Lower lobe of right lung (tissue), 2 donors: ENCODE measurements at regions not wholly inside any gene's neighbourhood (a gene's known extent, or its start where the extent isn't known, plus 50 kb on each side); places are given as distances from the start of the nearest gene placed in this dataset.

ENCODE experiments used
- ATAC-seq, 2 donors: fragments of 200-7000 bp; cut with Tn5 transposase; one replicate each; pipeline ENCODE4 v1.9.1; 2020 to 2022; ENCODE audit warnings: mild to moderate bottlenecking in 2 of 2, moderate library complexity in 2 of 2
- DNase-seq: peaks from one replicate; pipeline ENCODE4 v3.0.0-alpha.2; 2020
- H3K27ac ChIP-seq: fragments of 200-600 bp; one replicate; pipeline ENCODE4 v1.8.0; 2022
- H3K27me3 ChIP-seq: fragments of 200-600 bp; one replicate; pipeline ENCODE4 v1.8.0; 2022; ENCODE audit warnings: low read depth
- H3K36me3 ChIP-seq: fragments of 200-600 bp; one replicate; pipeline ENCODE4 v1.8.0; 2022; ENCODE audit warnings: mild to moderate bottlenecking
- H3K4me1 ChIP-seq: fragments of 200-600 bp; one replicate; pipeline ENCODE4 v1.8.0; 2022
- H3K4me3 ChIP-seq: fragments of 200-600 bp; one replicate; pipeline ENCODE4 v1.8.0; 2022; ENCODE audit warnings: mild to moderate bottlenecking
- H3K9me3 ChIP-seq: fragments of 200-600 bp; one replicate; pipeline ENCODE4 v1.8.0; 2022
- intact Hi-C: fragments of 100-400 bp; cut with DNase I; formaldehyde crosslinking; loops from one replicate; pipeline ENCODE4 v1.11.0; 2022
- TF ChIP-seq, protein P1 (sequence below): fragments of 200-600 bp; IDR thresholded peaks from one replicate; pipeline ENCODE4 v1.8.0; 2022; ENCODE audit warnings: antibody characterized with exemption, mild to moderate bottlenecking
- donor health status: DM: no; HTN: yes; CAD: no; lungs with severe emphysema.

GRCh38 chr13:57045826-57046546, 94.7 kb upstream of the PRR20A start:
- ATAC-seq (no peak), DNase-seq (no peak)
- Histone ChIP-seq H3K36me3 (no peaks in the 10 kb centered on the region), H3K27ac (no peak overlapping the region), H3K4me1 (no peaks in the 10 kb centered on the region), H3K27me3 (no peaks in the 10 kb centered on the region), H3K4me3 (no peak overlapping the region), H3K9me3 (peaks cover 10% of the 10 kb centered on the region)
- TF ChIP-seq, protein P1, sequence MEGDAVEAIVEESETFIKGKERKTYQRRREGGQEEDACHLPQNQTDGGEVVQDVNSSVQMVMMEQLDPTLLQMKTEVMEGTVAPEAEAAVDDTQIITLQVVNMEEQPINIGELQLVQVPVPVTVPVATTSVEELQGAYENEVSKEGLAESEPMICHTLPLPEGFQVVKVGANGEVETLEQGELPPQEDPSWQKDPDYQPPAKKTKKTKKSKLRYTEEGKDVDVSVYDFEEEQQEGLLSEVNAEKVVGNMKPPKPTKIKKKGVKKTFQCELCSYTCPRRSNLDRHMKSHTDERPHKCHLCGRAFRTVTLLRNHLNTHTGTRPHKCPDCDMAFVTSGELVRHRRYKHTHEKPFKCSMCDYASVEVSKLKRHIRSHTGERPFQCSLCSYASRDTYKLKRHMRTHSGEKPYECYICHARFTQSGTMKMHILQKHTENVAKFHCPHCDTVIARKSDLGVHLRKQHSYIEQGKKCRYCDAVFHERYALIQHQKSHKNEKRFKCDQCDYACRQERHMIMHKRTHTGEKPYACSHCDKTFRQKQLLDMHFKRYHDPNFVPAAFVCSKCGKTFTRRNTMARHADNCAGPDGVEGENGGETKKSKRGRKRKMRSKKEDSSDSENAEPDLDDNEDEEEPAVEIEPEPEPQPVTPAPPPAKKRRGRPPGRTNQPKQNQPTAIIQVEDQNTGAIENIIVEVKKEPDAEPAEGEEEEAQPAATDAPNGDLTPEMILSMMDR, result no peak
- intact Hi-C loops, result no loop called here

GRCh38 chr13:57056601-57057180, 84.0 kb upstream of the PRR20A start:
- H3K4me1 ChIP-seq, result no peaks in the 10 kb centered on the region
- no peaks in the 10 kb centered on the region for H3K27me3 ChIP-seq
- H3K36me3 ChIP-seq, result no peaks in the 10 kb centered on the region
- TF ChIP-seq, protein P1, result no peak
- no peaks in the 10 kb centered on the region for H3K9me3 ChIP-seq
- no peak for DNase-seq
- no peak overlapping the region for H3K4me3 ChIP-seq
- H3K27ac ChIP-seq, result no peak overlapping the region
- ATAC-seq, result no peak
- intact Hi-C loops, result no loop called here

DNA sequence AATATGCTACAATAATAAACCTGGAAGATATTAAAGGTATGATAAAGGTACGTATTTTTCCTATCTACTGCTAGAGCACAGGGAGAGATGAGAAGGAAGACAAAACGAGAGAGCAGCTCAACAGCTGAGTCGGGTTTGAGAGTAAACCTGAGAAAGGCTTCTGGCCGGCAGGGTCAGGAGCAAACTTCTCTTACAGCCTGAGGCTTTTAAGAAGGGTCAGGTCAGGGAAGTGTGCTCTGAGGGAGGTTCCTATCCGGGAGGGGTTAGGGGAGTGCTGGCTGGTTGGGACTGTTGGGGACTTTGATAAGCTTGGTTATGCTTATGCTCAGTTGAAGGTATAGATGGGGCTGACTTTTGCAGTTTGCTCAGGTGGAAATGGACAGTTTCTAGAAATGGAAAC, 77.7 kb upstream of the PRR20A start:
- intact Hi-C loops, result no loop called here
- Histone ChIP-seq H3K27ac (no peak overlapping the region), H3K9me3 (no peaks in the 10 kb centered on the region), H3K4me1 (no peaks in the 10 kb centered on the region), H3K36me3 (no peaks in the 10 kb centered on the region), H3K4me3 (no peak overlapping the region), H3K27me3 (no peaks in the 10 kb centered on the region)
- no peak for DNase-seq
- no peak for ATAC-seq
- TF ChIP-seq, protein P1, result no peak

- no peaks in the 10 kb centered on the region for H3K9me3 ChIP-seq
- no peaks in the 10 kb centered on the region for H3K4me1 ChIP-seq
- ATAC-seq, result no peak
- no peaks in the 10 kb centered on the region for H3K36me3 ChIP-seq
- TF ChIP-seq, protein P1, result no peak
- H3K27ac ChIP-seq, result no peak overlapping the region
- H3K4me3 ChIP-seq, result no peak overlapping the region
- DNase-seq, result no peak
- intact Hi-C loops, result no loop called here
- H3K27me3 ChIP-seq, result no peaks in the 10 kb centered on the region
These were observed 66.7 kb upstream of the PRR20A start for GRCh38 chr13:57073983-57074382.

- intact Hi-C loops, result no loop called here
These were observed 65.1 kb upstream of the PRR20A start for GRCh38 chr13:57075588-57075987.

More at GRCh38 chr13:57075588-57075987, 65.1 kb upstream of the PRR20A start:
- Histone ChIP-seq H3K27ac (no peak overlapping the region), H3K9me3 (no peaks in the 10 kb centered on the region), H3K4me1 (no peaks in the 10 kb centered on the region), H3K4me3 (no peak overlapping the region), H3K36me3 (no peaks in the 10 kb centered on the region), H3K27me3 (no peaks in the 10 kb centered on the region)
- no peak for DNase-seq
- TF ChIP-seq, protein P1, result no peak
- ATAC-seq, result no peak
